Thoracic aorta (tissue), 2 donors: ENCODE measurements at regions not wholly inside any gene's neighbourhood (a gene's known extent, or its start where the extent isn't known, plus 50 kb on each side); places are given as distances from the start of the nearest gene placed in this dataset.

Experiments used
- ATAC-seq: fragments of 150-250 bp; one replicate; pipeline ENCODE4 v1.8.0; 2017; ENCODE audit warnings: low read depth; ENCODE audit not compliant: insufficient number of reproducible peaks, low FRiP score
- DNase-seq: peaks from one replicate; pipeline ENCODE4 v3.0.0-alpha.2; 2020; ENCODE audit warnings: low spot score
- H3K27ac ChIP-seq, 2 donors: fragments of 200-600 bp; sonication (generic); 1 replicate in 1 of 2; 2 replicates in 1 of 2; pipeline ENCODE4 v1.5.1; 2016; ENCODE audit warnings: mild to moderate bottlenecking in 2 of 2, moderate library complexity in 2 of 2
- H3K27me3 ChIP-seq: fragments of 200-600 bp; sonication (generic); replicated peaks from 2 replicates; pipeline ENCODE4 v1.6.0; 2016; ENCODE audit warnings: mild to moderate bottlenecking; ENCODE audit not compliant: insufficient read depth
- H3K36me3 ChIP-seq: fragments of 200-600 bp; sonication (generic); one replicate; pipeline ENCODE4 v1.5.1; 2016
- H3K4me1 ChIP-seq, 2 donors: fragments of 200-600 bp; sonication (generic); 1 replicate in 1 of 2; 2 replicates in 1 of 2; pipeline versions ENCODE4 v1.5.1 to v1.6.0; 2016; ENCODE audit warnings: low read depth in 2 of 2, mild to moderate bottlenecking in 1 of 2; ENCODE audit not compliant: control insufficient read depth in 1 of 2
- H3K4me3 ChIP-seq: fragments of 200-600 bp; sonication (generic); 2 replicates; pipeline ENCODE4 v1.5.1; 2016; ENCODE audit warnings: mild to moderate bottlenecking
- H3K9me3 ChIP-seq: fragments of 200-600 bp; sonication (generic); 2 replicates; pipeline ENCODE4 v1.5.1; 2016
- CTCF ChIP-seq: fragments of 200-600 bp; sonication (generic); IDR thresholded peaks from one replicate; pipeline ENCODE4 v1.5.1; 2019; ENCODE audit warnings: antibody characterized with exemption

- H3K27me3 ChIP-seq = no peaks in the 10 kb centered on the region
- H3K4me1 ChIP-seq = no peaks in the 10 kb centered on the region
- H3K9me3 ChIP-seq = no peaks in the 10 kb centered on the region
- no peak for TF ChIP-seq CTCF
- H3K36me3 ChIP-seq = no peaks in the 10 kb centered on the region
- H3K27ac ChIP-seq = no peak overlapping the region
- H3K4me3 ChIP-seq = no peak overlapping the region
- ATAC-seq = no peak
- no peak for DNase-seq
These were observed 949.7 kb upstream of the TENM4 start for GRCh38 chr11:80390505-80390904.

GRCh38 chr11:80388536-80388935 lies 947.7 kb upstream of the TENM4 start:
- ATAC-seq (no peak), DNase-seq (no peak)
- no peaks in the 10 kb centered on the region for H3K9me3 ChIP-seq
- H3K36me3 ChIP-seq = no peaks in the 10 kb centered on the region
- TF ChIP-seq CTCF = no peak
- H3K27ac ChIP-seq = no peak overlapping the region
- H3K4me3 ChIP-seq = no peak overlapping the region
- H3K4me1 ChIP-seq = no peaks in the 10 kb centered on the region
- no peaks in the 10 kb centered on the region for H3K27me3 ChIP-seq

GRCh38 chr11:80388130-80388529 lies 947.3 kb upstream of the TENM4 start:
- no peaks in the 10 kb centered on the region for H3K9me3 ChIP-seq
- H3K4me1 ChIP-seq = no peaks in the 10 kb centered on the region
- H3K4me3 ChIP-seq = no peak overlapping the region
- H3K27me3 ChIP-seq = no peaks in the 10 kb centered on the region
- no peaks in the 10 kb centered on the region for H3K36me3 ChIP-seq
- DNase-seq = no peak
- no peak for ATAC-seq
- TF ChIP-seq CTCF = no peak
- no peak overlapping the region for H3K27ac ChIP-seq

GRCh38 chr11:80383655-80384054 lies 942.8 kb upstream of the TENM4 start:
- ATAC-seq = no peak
- DNase-seq = no peak
- no peak for TF ChIP-seq CTCF
- H3K4me3 ChIP-seq = no peak overlapping the region
- no peak overlapping the region for H3K27ac ChIP-seq
- H3K9me3 ChIP-seq = no peaks in the 10 kb centered on the region
- H3K4me1 ChIP-seq = no peaks in the 10 kb centered on the region
- H3K36me3 ChIP-seq = no peaks in the 10 kb centered on the region
- H3K27me3 ChIP-seq = no peaks in the 10 kb centered on the region

GRCh38 chr11:80379620-80380278 lies 938.9 kb upstream of the TENM4 start:
- no peak for TF ChIP-seq CTCF
- H3K36me3 ChIP-seq = no peaks in the 10 kb centered on the region
- H3K9me3 ChIP-seq = no peaks in the 10 kb centered on the region
- H3K27ac ChIP-seq = no peak overlapping the region
- DNase-seq (no peak), ATAC-seq (no peak)
- no peak overlapping the region for H3K4me3 ChIP-seq
- H3K4me1 ChIP-seq = no peaks in the 10 kb centered on the region
- H3K27me3 ChIP-seq = no peaks in the 10 kb centered on the region
